ENCODE measurements at regions not wholly inside any gene's neighbourhood (a gene's known extent, or its start where the extent isn't known, plus 50 kb on each side); places are given as distances from the start of the nearest gene placed in this dataset.

DNA sequence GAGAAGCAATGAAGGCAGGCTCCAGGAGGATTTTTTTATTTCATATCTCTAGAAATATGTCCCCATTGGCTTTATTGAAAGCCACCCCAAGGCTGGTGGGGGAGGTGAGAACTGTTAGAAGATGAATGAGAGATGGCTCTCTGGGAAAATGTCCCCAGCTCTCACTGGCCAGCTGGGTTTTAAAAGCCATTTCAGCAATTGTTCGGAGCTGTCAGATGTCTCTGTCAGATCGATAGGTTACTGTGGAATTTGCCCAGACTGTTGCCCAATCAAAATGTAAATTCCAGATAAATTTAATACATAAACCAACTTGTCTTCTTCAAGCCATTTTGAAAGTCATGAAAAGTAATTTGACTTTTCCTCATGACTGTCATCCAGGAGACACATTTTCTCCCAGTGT is 67.0 kb upstream of the BRINP1 start:
- H3K4me3 ChIP-seq (ENCODE audit: low read depth, low read length), result no peak overlapping the region
- no peaks in the 10 kb centered on the region for H3K36me3 ChIP-seq
- no peaks in the 10 kb centered on the region for H3K9me3 ChIP-seq (ENCODE audit: severe bottlenecking)
- no peaks in the 10 kb centered on the region for H3K27me3 ChIP-seq (ENCODE audit: insufficient read depth, low read depth, severe bottlenecking)
- TF ChIP-seq, protein P1, sequence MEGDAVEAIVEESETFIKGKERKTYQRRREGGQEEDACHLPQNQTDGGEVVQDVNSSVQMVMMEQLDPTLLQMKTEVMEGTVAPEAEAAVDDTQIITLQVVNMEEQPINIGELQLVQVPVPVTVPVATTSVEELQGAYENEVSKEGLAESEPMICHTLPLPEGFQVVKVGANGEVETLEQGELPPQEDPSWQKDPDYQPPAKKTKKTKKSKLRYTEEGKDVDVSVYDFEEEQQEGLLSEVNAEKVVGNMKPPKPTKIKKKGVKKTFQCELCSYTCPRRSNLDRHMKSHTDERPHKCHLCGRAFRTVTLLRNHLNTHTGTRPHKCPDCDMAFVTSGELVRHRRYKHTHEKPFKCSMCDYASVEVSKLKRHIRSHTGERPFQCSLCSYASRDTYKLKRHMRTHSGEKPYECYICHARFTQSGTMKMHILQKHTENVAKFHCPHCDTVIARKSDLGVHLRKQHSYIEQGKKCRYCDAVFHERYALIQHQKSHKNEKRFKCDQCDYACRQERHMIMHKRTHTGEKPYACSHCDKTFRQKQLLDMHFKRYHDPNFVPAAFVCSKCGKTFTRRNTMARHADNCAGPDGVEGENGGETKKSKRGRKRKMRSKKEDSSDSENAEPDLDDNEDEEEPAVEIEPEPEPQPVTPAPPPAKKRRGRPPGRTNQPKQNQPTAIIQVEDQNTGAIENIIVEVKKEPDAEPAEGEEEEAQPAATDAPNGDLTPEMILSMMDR (IDR thresholded peaks at IDR 0.05; ENCODE audit: low read depth, low read length), result no peak
- H3K27ac ChIP-seq, result no peak overlapping the region
- no peak for DNase-seq

DNA sequence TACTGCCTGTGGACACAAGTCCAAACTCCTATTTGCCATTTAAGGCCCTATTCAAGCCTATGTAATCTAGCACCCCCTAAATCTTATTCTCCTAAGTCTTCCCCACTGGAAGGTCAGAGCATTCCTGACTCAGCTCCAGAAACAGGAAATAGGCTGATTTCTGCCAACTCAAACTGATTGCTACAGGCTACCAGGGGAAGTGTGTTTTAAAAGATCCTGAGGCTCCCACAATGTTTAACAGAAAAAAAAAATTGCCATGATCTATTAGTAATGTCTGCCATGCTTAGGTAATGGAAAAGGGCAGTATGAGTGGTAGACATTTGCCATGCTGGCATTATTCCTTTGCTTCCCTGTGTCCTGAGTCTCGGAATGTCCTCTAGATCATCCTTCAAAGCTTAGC is 65.8 kb upstream of the BRINP1 start:
- no peak overlapping the region for H3K4me3 ChIP-seq (ENCODE audit: low read depth, low read length)
- no peak for DNase-seq
- H3K27ac ChIP-seq, result no peak overlapping the region
- no peaks in the 10 kb centered on the region for H3K36me3 ChIP-seq
- H3K27me3 ChIP-seq (ENCODE audit: insufficient read depth, low read depth, severe bottlenecking), result no peaks in the 10 kb centered on the region
- no peaks in the 10 kb centered on the region for H3K9me3 ChIP-seq (ENCODE audit: severe bottlenecking)
- TF ChIP-seq, protein P1 (IDR thresholded peaks at IDR 0.05; ENCODE audit: low read depth, low read length), result no peak

DNA sequence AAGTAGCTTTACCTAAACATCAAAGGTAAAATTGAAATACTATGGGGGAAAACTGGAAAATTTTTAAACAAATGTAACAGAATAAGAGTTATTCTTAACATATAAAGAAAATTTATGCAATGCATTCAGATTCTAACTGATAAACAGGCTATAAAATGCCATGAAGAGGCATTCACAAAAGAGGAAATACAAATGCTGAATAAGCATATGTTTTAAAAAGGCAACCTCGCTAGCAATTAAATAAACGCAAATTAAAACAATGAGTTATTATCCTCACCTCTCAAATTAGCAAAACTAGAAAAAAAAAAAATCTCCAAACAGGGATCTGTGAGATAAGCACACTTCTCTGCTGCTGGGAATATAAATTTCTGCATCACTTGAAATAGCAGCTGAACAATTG is 63.2 kb upstream of the BRINP1 start:
- Histone ChIP-seq H3K27me3 (ENCODE audit: insufficient read depth, low read depth, severe bottlenecking) (no peaks in the 10 kb centered on the region), H3K9me3 (ENCODE audit: severe bottlenecking) (peaks cover 6% of the 10 kb centered on the region), H3K27ac (no peak overlapping the region), H3K36me3 (no peaks in the 10 kb centered on the region), H3K4me3 (ENCODE audit: low read depth, low read length) (no peak overlapping the region)
- DNase-seq, result no peak
- TF ChIP-seq, protein P1 (IDR thresholded peaks at IDR 0.05; ENCODE audit: low read depth, low read length), result no peak

DNA sequence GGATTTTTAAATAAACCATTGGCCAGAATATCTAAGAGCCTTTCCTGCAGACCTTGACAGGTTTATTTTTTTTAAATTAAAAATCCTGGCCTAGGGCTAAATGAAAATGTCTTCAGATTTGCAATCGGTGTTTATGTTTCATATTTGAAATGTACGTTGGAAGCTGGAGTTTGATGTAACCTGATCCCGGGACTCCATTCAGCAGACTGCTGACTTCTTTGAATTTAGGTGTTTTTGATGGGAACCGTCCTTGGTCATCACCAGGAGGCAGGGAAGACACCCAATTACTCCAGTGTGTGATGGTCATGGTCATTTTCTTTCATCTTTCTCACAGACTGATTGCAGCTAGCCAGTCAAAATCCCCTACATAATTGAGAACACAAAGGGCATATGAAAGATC is 60.1 kb upstream of the BRINP1 start:
- no peak overlapping the region for H3K27ac ChIP-seq
- no peaks in the 10 kb centered on the region for H3K36me3 ChIP-seq
- TF ChIP-seq, protein P1 (IDR thresholded peaks at IDR 0.05; ENCODE audit: low read depth, low read length), result no peak
- no peaks in the 10 kb centered on the region for H3K27me3 ChIP-seq (ENCODE audit: insufficient read depth, low read depth, severe bottlenecking)
- DNase-seq, result no peak
- H3K4me3 ChIP-seq (ENCODE audit: low read depth, low read length), result no peak overlapping the region
- peaks cover 7% of the 10 kb centered on the region for H3K9me3 ChIP-seq (ENCODE audit: severe bottlenecking)

DNA sequence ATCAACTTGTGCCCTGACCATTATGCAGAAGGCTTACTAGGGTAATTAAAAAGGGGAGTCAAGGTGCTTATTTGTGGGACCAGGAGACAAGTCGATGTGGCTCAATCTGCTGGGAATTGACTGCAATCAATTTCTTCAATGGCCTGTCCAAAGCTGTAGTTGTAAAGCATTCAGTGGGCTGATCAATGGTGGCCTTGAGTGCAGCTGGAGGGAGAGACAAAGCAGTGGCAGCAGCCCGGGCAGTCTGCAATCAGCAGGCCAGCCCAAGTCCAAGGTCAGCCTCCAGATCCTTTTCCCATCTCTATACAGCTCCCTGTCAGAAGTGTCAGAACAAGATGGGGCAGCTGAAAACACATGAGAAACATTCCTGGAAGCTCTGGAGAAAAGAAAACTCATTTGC is 51.0 kb upstream of the BRINP1 start:
- TF ChIP-seq, protein P1 (IDR thresholded peaks at IDR 0.05; ENCODE audit: low read depth, low read length), result no peak
- no peak overlapping the region for H3K4me3 ChIP-seq (ENCODE audit: low read depth, low read length)
- H3K27me3 ChIP-seq (ENCODE audit: insufficient read depth, low read depth, severe bottlenecking), result no peaks in the 10 kb centered on the region
- no peak overlapping the region for H3K27ac ChIP-seq
- DNase-seq, result no peak
- no peaks in the 10 kb centered on the region for H3K36me3 ChIP-seq
- H3K9me3 ChIP-seq (ENCODE audit: severe bottlenecking), result no peaks in the 10 kb centered on the region
